Glomerular visceral epithelial cell (primary cell): ENCODE measurements at regions not wholly inside any gene's neighbourhood (a gene's known extent, or its start where the extent isn't known, plus 50 kb on each side); places are given as distances from the start of the nearest gene placed in this dataset.
A peak's percentile ranks its signal among the peaks of the same experiment; 100 is the strongest.
"Not testable (repeated sequence)": the region's sequence is repeated elsewhere in the genome, so short reads cannot be mapped to it uniquely, and the experiment has no call there.

Source experiments
- DNase-seq: peaks from one replicate; pipeline ENCODE4 v3.0.0-alpha.2; 2016; ENCODE audit errors: extremely low spot score

- no peak for DNase-seq
Observed at GRCh38 chr4:30837861-30838260, 117.7 kb downstream of the PCDH7 start.

DNA sequence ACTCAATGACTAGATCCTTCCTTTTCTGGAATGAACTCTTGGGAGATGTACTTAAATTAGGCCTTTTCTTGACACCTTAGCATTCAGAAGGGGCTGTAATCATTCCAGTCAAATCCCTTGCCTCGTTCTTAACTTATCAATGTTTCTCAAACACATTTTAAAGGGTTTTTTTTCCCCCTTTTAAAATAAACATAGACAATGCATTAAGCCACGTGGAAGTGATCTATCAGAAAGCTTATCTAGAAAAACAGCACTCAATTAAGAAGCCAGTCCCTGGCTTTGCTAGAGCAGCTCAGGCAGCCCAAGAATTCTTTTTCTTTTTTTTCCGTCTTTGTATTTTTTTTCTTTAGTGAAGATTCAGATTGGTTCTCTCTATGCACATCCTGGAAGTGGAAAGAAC lies 118.2 kb downstream of the PCDH7 start:
- DNase-seq, result no peak

DNA sequence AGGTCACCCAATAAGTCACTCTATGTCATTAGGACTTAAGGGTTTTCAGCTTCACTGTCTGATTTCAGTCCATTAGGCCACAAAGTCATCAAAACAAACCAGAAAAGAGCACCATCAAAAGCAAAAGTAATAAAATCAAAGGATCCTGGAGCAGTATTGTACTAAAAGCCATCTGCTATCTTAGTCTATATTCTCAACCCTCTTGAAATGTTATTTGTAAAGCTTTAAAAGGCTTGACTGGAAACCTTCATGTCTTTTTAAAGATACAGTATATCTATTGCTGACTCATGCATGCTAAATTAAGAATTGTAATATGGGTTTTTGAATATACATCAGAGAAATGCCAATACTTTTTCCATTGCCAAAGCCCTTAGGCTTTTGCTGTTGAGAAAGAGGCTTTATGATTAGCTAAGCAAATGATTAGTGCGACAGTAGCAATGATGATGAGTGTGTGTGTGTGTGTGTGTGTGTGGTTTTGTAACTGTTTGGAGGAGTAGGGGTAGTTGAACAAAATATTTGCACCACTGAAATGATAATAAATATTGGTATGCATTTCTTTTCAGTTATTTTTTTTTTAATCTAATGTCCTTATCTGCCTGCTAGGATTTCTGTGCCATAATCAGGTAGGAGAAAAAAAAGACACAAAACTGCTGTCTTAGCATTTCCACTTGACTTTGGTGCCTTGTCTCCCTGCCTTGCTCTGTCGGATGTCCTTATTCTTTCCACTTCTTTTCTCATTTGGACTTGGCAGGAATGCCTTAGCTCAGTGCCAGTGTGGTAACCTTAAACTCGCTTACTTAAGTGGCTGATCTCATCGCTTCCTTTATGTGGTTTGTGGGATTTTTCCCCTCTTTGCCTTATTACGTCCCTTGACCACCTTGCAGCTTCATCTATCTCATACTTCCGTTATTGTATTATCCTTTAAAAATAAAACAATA lies 119.7 kb downstream of the PCDH7 start:
- peak; percentile 78 for DNase-seq

DNA sequence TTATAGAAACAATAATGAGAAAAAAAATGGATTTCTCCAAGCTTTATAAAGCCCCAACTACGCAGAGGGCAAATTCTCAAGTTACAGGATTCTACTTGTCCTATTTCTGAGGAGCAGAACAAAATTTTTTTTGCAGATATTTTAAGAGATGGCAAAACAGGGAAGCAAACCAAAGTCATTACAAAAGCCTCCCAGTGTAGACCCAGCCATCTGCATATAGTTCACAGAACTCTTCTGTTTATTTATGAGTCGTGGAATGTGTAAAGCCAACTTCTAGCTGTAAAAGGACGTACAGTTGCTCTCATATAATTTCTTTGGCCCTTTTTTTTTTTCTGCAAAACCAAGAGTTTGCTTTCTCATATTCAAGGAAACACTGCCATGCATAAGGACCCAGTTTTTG lies 120.4 kb downstream of the PCDH7 start:
- DNase-seq, result no peak

GRCh38 chr4:30842142-30842541 lies 122.0 kb downstream of the PCDH7 start:
- no peak for DNase-seq

DNA sequence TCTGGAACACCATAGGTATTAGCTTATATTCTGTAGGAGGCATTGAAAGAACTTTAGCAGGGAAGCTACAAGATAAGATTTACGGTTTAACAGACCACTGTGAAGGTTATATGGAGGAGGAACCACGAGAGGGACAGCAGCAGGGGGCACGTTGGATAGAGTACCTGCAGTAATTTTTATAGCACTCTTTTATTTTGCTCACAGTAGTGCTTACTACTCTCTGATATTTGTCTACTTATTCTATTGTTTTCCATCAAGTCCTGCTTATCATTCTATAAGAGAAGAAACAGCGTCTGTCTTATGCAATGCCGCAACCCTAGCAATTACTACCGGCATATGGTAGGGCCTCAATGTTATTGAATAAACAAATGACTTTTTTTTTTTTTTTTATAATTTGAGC lies 122.5 kb downstream of the PCDH7 start:
- no peak for DNase-seq

GRCh38 chr4:30844861-30845582 lies 124.9 kb downstream of the PCDH7 start:
- DNase-seq, result no peak

DNA sequence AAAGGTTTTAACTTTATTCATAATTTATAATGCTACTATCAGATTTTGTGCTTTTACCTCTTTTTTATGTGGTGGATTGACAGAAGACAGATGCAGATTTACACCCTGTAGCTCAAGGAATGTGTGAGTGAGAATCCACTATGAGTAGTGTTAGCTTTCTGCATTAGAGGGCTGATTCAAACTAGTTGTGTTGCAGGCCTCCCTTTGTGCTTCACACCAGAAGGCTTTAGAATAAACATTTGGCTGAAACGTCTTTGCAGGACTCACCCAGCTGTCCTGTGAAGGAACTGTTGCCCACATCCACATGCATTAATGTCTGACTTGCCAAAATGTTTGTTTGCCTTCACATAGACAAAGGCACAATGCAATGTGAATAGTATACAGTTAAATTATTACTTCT lies 127.0 kb downstream of the PCDH7 start:
- no peak for DNase-seq

DNA sequence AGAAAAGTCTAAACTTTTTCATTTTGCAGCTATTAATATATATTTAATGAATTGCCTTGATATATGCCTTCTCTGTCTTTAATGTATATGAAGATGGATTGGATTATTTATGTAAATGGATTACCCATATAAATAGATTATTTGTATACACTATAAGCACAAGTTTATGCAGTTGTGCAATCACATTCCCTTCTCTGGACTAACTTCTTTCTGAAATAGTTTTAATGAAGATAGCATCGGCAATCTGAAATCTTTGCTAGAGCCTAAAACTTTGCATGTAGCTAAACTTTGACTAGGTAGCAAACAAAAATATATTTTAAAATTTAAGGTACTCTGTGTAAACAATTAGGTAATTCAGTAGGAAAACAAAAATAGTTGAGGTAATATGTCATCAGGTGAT lies 127.8 kb downstream of the PCDH7 start:
- DNase-seq, result no peak

DNA sequence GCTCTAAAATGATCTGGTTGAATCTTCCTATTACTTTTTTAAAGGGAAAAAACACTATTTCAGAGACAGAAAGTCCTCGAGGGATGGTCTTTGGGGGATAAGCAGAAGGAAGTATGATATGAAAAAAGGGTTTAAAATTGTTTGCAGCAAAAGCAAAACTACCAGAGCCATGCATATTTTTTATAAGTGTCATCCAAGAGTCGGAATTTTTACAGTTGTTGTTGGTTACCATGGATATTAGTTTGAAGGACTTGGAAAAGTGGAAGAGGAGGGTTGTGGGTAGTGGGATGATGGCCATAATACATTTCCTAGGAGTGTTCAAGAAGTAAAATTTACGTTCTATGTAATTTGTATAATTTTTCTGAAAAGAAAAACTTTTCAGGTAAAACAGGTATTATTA lies 134.4 kb downstream of the PCDH7 start:
- DNase-seq, result no peak

DNA sequence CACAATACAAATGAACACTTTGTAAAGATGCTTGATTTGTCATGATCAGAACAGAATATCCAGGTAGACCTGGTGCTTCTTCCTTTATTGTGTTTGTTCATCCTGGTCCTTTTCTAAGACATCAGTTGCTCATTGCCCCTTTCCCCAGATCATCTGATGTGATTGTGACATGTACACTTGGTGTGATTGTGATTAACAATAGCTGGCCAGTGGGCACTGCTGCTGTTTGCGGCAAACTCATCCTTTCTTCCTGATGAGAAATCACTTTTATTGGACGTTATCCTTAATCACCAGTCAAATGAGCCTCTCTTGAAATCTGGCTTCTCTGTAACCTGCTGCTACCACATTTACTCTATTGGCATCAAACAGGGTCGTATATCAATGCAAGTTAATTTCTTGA lies 135.1 kb downstream of the PCDH7 start:
- DNase-seq, result no peak

GRCh38 chr4:30856795-30857564 lies 136.8 kb downstream of the PCDH7 start:
- DNase-seq, result no peak

DNA sequence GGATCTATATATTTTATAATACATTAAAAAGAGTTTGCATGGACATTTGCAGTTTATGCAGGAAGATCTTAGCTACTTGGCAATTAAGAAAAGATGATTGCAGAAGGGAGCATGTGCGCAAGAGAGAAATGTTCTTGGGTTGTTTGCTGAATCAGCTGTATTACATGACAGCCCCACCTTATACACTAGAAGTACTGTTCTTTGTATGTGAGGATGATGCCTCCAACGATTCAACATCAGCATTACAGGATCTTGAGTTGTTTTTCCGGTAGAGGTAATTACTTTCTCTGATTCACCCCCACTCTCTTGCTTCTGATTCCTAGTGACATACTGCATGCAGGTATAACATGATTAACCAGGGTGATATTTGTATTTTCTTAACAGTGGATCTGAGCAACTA lies 140.8 kb downstream of the PCDH7 start:
- no peak for DNase-seq

- DNase-seq, result no peak
Observed at GRCh38 chr4:30862196-30862595, 142.0 kb downstream of the PCDH7 start.

DNA sequence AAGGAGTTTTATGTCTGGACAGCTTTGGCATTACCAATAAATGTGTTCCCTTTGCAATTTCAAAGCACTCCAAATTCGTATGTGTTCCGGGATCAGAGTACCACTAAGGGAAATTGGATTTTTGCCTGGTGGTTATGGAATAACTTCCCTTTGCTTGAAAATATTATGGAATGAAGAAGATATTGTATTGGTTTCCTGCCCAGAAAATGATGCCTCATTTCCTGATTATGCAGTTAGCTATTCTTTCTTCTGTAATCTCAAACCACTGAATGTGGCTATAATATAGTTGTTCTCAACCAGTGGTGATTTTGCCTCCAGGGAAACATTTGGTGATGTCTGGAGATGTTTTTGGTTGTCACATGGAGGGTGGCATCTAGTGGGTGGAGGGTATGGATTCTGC lies 142.9 kb downstream of the PCDH7 start:
- no peak for DNase-seq

- no peak for DNase-seq
Observed at GRCh38 chr4:30865691-30866090, 145.5 kb downstream of the PCDH7 start.

DNA sequence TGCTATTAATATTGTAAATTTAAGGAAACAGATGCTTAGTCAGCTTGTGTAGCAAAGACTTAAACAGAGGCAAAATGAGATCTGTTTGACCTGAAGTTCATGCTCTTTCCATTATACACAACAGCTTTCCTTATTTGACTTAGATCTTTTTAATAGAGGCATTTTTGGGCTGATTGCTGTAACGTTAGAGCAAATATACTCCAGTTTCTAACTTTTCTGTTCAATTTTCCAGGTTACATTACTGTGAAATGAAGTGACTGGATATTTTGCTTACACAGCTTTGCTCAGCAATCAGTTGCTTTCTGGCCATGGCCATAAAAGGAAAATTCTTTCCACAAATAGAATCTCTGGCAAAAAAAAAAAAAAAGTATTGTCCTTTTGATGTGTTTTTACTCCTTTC lies 146.2 kb downstream of the PCDH7 start:
- DNase-seq, result no peak

DNA sequence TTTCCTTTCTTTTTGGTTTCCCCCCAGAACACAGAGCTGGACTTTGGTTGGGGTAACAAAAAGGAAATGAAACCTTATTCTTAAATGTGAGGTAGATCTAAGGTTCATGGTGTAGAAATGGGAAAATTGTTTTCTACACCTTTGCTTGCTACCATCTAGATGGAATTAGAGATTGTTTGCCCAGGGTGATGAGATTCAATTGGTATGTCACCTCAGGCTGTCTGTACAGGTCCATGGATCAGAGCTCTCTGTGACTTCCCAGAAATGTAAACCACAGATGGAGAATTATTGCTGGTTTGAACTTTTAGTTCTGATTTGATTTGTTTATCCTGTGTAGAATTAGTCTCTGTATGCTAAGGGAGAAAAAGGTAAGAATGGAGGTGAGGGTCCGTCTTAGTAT lies 146.7 kb downstream of the PCDH7 start:
- DNase-seq, result peak; percentile 8

DNA sequence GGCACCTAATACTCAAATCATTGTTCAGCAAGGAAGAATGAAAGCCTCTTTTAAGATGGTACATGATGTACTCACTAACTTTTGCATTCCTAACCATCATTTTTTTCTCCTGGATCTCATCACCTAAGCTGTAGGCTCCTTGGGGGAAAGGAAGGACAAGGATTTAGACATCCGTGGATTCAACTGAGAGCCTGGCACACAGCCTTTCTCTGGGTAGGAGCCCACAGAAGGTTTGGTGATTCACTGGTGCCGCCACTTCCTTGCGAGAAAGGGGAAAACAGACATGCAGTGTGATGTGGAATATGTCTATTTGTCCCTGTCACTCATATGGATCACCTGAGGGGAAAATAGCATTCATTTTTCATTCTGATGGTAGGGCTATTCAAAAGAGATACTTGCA lies 147.3 kb downstream of the PCDH7 start:
- DNase-seq, result no peak

GRCh38 chr4:30868111-30868895 lies 148.1 kb downstream of the PCDH7 start:
- no peak for DNase-seq

- DNase-seq, result not testable (repeated sequence)
Observed at GRCh38 chr4:30869387-30869786, 149.2 kb downstream of the PCDH7 start.

GRCh38 chr4:30870513-30870912 lies 150.3 kb downstream of the PCDH7 start:
- DNase-seq, result no peak
